ENCODE measurements at regions not wholly inside any gene's neighbourhood (a gene's known extent, or its start where the extent isn't known, plus 50 kb on each side); places are given as distances from the start of the nearest gene placed in this dataset.
"Not testable (repeated sequence)": the region's sequence is repeated elsewhere in the genome, so short reads cannot be mapped to it uniquely, and the experiment has no call there.

- FAIRE-seq = no peak
These were observed 179.8 kb downstream of the MEX3B start for GRCh38 chr15:81865850-81866537.

- FAIRE-seq = no peak
These were observed 182.7 kb downstream of the MEX3B start for GRCh38 chr15:81863162-81863561.

- no peak for FAIRE-seq
These were observed 185.9 kb downstream of the MEX3B start for GRCh38 chr15:81859737-81860516.

- no peak for FAIRE-seq
These were observed 187.2 kb downstream of the MEX3B start for GRCh38 chr15:81858586-81858985.

GRCh38 chr15:81858136-81858535 is 187.7 kb downstream of the MEX3B start:
- no peak for FAIRE-seq

GRCh38 chr15:81856634-81857026 is 189.2 kb downstream of the MEX3B start:
- FAIRE-seq = no peak

- no peak for FAIRE-seq
These were observed 189.7 kb downstream of the MEX3B start for GRCh38 chr15:81856001-81856633.

GRCh38 chr15:81853150-81853748 is 192.6 kb downstream of the MEX3B start:
- FAIRE-seq = no peak

- no peak for FAIRE-seq
These were observed 193.2 kb downstream of the MEX3B start for GRCh38 chr15:81852411-81853149.

- FAIRE-seq = no peak
These were observed 194.1 kb downstream of the MEX3B start for GRCh38 chr15:81851757-81852156.

- FAIRE-seq = no peak
These were observed 194.5 kb downstream of the MEX3B start for GRCh38 chr15:81851325-81851724.

- FAIRE-seq = no peak
These were observed 196.5 kb downstream of the MEX3B start for GRCh38 chr15:81849289-81849688.

- FAIRE-seq = no peak
These were observed 197.1 kb downstream of the MEX3B start for GRCh38 chr15:81848701-81849100.

- FAIRE-seq = no peak
These were observed 201.9 kb downstream of the MEX3B start for GRCh38 chr15:81843757-81844407.

GRCh38 chr15:81843226-81843625 is 202.6 kb downstream of the MEX3B start:
- no peak for FAIRE-seq

- FAIRE-seq = no peak
These were observed 206.4 kb downstream of the MEX3B start for GRCh38 chr15:81839387-81839786.

- no peak for FAIRE-seq
These were observed 210.1 kb downstream of the MEX3B start for GRCh38 chr15:81835731-81836130.

GRCh38 chr15:81830520-81830919 is 215.3 kb downstream of the MEX3B start:
- FAIRE-seq = no peak

GRCh38 chr15:81829918-81830317 is 215.9 kb downstream of the MEX3B start:
- FAIRE-seq = no peak

GRCh38 chr15:81828135-81828534 is 217.7 kb downstream of the MEX3B start:
- FAIRE-seq = no peak

GRCh38 chr15:81825136-81825535 is 220.7 kb downstream of the MEX3B start:
- no peak for FAIRE-seq

GRCh38 chr15:81822587-81822986 is 223.2 kb downstream of the MEX3B start:
- FAIRE-seq = not testable (repeated sequence)

Measured in TTC549 (cell line).